HEK293T (cell line): ENCODE measurements at regions not wholly inside any gene's neighbourhood (a gene's known extent, or its start where the extent isn't known, plus 50 kb on each side); places are given as distances from the start of the nearest gene placed in this dataset.

ENCODE experiments used
- NFRKB ChIP-seq: fragments of 450-650 bp; IDR thresholded peaks from 2 replicates; pipeline ENCODE4 v1.6.1; 2016; ENCODE audit warnings: mild to moderate bottlenecking, moderate library complexity
- SUZ12 ChIP-seq: fragments of 450-650 bp; IDR thresholded peaks from 2 replicates; pipeline ENCODE4 v1.6.1; 2016; ENCODE audit warnings: mild to moderate bottlenecking
- ZNF384 ChIP-seq: fragments of 450-650 bp; IDR thresholded peaks from 2 replicates; pipeline ENCODE4 v1.6.1; 2016

DNA sequence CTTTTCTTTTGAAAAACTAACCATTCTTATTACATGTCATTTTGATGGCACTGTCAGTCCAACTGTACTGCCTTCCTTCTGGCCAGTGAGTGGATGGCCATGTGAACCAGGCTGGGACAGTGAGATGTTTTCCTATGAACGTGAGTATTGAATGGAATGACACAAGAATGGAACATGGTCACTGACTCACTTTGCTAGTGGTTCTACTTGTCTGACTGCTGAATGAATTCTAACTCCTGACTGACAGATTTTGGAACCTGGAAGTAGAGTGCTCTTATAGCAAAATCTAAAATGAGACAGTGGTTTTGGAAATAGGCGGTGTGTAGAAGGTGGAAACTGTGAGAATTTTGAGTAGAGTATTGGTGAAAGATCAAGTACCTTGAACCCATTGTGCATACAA, 606.9 kb upstream of the KCNMB2 start:
- TF ChIP-seq SUZ12 (no peak), NFRKB (no peak), ZNF384 (no peak)
